GM21515 (cell line): ENCODE measurements at regions not wholly inside any gene's neighbourhood (a gene's known extent, or its start where the extent isn't known, plus 50 kb on each side); places are given as distances from the start of the nearest gene placed in this dataset.
"Not testable (repeated sequence)": the region's sequence is repeated elsewhere in the genome, so short reads cannot be mapped to it uniquely, and the experiment has no call there.

Experiments used
- ATAC-seq: cut with Tn5 transposase; IDR thresholded peaks from one replicate; pipeline ENCODE4 v1.9.1; 2021; ENCODE audit not compliant: unreplicated experiment

DNA sequence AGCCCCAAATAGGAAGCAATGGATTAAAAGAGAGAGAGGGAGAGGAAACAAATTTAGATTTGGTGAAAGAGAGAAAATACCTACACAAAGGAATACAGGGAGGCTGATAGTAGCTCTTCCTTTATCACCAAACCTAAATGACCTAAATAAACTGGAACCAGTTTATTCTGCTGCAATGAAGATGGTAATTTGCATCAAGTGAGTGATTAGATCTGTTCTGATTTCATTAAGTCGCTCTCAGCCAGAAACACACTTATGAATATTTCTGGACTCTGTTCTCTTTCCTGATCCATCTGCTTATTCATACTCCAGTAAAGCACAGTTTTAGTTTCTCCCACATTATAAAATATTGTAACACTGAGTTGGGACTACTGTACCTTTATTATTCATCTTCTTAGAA lies 83.4 kb upstream of the BMP5 start:
- ATAC-seq = no peak

DNA sequence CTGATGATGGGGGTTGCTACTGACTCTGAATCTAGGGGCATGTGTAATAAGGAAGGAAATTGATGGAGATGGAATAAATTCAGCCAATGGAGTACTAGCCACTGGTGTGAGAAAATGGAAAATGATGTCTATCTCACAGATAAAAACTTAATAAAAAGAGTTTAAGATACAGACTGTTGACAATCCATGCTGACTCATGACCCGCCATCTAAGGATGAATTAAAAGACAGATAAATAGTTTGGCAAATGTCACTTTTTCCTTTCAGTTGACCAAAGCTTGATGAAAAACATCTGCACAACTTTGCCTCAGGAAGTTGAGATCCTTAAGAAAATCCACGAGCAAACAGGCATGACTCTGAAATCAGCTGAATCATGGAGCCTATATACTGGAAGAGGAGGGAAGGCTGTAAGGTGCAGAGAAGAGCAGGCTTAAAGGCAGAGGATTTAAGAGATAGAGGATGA lies 82.6 kb upstream of the BMP5 start:
- no peak for ATAC-seq

DNA sequence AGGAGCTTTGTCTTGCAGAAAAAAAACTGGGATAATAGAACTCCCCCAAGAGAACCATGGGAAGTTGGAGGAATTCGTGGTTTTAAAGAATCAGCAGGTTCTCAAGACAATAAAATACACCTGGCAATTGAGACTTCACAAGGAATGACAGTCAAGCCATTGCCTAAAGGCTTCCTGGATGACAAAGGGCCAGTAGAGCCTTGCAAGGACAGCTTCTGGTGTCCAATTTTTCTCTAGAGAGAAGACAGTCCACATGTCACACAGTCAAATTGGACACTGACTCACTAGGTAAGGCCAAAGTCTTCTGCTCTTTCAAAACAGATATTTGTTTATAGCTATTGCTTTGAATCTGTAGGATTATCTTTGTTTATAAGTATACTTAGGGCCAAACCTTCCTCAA lies 80.3 kb upstream of the BMP5 start:
- ATAC-seq = no peak

DNA sequence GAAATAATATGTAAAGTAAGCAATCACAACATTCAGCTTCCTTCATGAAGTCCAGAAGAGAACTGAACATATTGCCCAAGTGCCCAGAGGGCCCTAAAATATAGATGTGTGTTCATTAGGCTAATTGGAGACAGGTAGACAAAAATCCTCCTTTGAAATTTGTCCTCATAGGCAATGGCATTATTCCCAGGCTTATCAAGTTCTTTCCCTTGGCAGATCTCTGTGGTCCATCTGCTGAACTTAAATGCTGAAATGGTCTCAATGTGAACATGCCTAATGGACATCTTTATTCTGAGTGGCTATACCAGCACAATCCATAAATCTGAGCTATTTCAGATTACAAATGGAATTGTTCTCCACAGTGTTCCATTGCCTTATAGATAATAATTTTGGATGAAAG lies 79.0 kb upstream of the BMP5 start:
- no peak for ATAC-seq

DNA sequence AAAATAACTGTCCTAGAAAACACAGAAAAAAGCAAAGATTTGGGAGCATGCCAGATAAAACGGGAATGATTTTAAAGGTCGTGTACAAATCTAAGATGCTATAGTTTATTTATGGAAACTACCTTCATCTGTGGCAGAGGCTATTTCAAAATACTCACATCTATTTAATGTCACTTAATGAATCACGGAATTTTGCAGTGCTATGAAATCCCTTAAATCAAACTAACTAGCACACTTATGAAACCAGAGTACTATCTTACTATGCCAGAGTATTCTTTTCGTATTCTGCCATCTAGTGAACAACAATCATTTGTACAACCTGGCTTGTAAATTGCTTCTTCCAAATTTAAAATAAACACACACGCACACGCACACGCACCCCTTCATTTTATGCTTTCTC lies 77.9 kb upstream of the BMP5 start:
- ATAC-seq = no peak

DNA sequence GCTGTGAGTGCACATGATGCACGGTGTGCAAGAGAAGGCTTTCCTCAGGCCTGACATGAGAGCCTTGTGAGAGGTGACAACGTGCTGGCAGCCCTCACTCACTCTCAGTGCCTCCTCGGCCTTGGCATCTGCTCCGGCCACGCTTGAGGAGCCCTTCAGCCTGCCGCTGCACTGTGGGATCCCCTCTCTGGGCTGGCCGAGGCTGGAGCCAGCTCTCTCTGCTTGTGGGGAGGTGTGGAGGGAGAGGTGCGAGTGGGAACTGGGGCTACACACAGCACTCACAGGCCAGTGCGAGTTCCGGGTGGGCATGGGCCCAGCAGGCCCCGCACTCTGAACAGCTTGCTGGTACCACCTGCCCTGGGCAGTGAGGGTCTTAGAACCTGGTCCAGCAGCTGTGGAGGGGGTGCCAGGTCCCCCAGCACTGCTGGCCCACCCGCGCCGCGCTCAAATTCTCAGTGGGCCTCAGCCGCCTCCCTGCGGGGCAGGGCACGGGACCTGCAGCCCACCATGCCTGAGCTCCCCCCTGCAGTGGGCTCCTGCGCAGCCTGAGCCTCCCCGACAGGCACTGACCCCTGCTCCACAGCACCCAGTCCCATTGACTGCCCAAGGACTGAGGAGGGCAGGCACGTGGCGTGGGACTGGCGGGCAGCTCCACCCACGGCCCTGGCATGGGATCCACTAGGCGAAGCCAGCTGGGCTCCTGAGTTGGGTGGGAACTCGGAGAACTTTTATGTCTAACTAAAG lies 74.9 kb upstream of the BMP5 start:
- no peak for ATAC-seq

DNA sequence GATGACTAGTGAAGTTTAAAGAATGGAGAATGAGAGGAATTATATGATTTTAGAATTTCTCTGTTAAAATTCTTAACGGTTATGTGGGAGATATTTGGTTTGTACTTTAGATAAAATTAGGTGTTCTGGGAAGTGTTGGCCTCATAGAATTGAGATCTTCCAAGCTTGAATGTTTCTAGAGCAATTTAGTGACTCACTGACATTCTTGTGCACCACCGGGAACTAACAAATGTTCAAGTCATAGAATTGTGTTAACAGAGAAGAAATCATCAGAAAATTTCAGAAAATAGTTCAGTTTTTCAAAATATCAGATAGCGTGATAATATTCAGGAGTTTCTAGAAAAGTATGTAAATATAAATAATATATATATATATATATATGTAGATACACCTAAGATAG lies 67.9 kb upstream of the BMP5 start:
- no peak for ATAC-seq

DNA sequence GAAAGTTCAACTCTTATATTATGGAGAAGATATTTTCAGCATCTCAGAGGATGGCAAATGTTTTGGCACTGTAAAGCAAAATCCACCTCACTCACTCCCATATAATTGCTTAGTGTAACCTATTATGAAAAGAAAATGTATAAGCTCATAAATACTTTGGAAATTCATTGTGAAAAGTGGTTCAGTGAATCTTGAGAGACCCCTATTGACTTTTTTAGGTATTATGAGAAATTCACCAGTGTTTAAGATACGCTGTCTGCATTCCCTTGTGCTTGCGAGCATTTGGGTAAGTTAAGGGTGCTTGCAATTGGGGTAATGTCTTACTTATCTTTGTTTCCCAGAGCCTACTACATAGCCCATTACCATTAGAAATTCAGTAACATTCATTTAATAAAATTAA lies 66.3 kb upstream of the BMP5 start:
- no peak for ATAC-seq

DNA sequence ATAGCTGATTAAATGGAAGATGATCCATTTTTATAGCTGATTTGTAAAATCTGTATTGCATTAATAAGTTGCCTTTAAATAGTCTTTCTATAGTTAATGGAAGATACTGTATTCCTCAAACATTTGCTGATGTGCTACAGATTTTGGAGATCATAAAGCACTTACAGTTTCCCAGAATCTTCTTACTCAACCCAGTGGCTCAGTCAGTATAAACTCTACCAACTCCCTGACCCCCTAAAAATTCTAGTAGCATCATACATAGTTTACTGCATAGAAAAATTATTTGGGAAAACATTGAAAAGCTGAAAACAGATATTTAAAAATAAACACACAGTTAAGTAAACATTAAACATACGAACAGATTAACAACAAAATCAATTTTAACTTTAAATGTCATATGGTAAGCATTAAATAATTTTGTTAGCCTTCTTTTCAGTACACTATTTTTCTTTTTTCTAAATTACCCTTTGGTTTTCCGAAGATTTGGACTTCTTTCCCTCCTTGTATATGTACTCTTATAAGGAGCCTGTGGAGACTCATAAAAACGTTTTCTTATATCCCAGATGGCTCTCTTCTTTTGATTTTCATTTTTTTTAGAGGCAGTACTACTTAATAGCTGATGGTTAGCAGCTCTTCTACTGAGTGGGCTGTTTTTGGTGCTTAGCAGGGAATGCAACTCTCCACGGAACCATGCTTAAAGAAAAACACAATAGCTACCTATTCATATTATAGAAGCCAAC lies 62.7 kb upstream of the BMP5 start:
- no peak for ATAC-seq

DNA sequence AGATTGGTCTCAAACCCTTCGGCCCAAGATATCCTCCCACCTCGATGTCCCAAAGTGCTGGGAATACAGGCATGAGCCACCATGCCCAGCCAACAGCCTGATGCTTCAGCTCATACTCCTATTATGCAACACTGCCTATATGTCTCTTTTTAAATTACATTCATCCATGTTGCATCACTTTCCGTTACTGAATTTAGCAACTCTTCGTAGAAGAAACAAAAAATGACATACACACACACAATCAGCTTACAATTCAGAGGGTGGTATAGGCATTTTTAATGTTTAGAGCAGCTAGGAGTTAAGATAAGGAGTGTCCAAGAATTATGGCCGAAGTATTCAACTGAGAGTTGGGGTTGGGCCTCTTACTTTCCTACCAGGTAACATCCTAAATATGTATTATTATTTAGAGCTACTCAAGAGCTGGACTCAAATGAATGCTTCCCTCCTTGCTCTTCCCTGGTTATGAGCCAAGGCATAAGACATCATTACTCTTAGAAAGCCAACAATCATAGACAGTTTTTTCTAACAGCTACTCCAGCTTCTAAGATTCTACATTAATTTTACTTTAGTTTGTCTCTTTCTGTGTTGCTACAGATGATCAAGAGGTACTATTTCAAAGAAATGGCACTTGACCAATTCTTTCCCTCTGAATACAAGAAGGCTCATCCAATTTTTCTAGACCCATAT lies 62.0 kb upstream of the BMP5 start:
- ATAC-seq = no peak

DNA sequence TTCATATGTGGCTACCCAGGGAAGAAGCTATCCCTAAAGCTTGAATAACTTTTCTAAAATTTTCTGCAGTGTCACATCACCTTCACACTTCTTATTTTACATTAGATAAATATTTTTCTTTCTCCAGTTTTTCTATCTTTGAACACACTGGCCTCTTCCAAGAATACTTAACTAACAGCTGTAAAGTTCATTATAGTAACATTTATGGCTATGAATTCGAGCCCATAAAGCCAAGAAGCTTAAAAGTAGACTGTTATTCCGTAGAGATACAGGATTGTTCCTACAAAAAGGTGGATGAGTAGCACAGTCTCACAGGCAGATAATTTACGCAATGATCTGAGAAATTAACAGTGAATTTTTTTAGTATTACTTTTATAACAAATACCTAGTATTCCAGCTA lies 55.7 kb upstream of the BMP5 start:
- no peak for ATAC-seq

DNA sequence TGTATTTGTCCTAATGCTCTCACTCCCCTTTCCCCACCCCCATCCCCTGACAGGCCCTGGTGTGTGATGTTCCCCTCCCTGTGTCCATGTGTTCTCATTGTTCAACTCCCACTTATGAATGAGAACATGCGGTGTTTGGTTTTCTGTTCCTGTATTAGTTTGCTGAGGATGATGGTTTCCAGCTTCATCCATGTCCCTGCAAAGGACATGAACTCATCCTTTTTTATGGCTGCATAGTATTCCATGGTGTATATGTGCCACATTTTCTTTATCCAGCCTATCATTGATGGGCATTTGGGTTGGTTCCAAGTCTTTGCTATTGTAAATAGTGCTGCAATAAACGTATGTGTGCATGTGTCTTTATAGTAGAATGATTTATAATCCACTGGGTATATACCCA lies 52.3 kb upstream of the BMP5 start:
- ATAC-seq = not testable (repeated sequence)

DNA sequence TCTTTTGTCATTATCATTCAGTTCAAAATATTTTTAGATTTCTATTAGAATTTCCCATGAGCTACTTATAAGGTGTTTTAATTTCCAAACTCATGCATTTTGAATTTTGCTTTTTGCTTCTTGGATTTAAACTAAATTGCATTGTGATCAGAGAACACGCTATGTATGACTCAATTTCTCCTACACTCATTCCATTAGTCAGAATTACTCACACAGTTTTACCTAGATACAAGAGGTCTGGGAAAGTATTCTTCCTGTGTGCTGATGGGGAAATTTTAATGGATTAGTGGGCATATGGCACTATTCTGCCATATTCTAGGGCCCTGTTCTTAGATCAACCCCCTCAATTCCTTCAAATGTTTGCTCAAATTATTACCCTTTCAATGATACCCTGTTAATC lies 49.9 kb upstream of the BMP5 start:
- no peak for ATAC-seq
